CD4-positive, alpha-beta T cell treated with Interleukin-12 subunit alpha and Interleukin-12 subunit beta, for 1 hour (primary cell): ENCODE measurements at regions not wholly inside any gene's neighbourhood (a gene's known extent, or its start where the extent isn't known, plus 50 kb on each side); places are given as distances from the start of the nearest gene placed in this dataset.
A peak's percentile ranks its signal among the peaks of the same experiment; 100 is the strongest.

Experiments
- DNase-seq: peaks from one replicate; pipeline ENCODE4 v3.0.0-alpha.2; 2020

GRCh38 chr15:89421219-89421618 lies 75.2 kb downstream of the RHCG start:
- DNase-seq: no peak

GRCh38 chr15:89419370-89419984 lies 76.9 kb downstream of the RHCG start:
- peak; percentile 9 for DNase-seq

- DNase-seq: no peak
Observed at GRCh38 chr15:89417206-89417725, 79.1 kb downstream of the RHCG start.

GRCh38 chr15:89416339-89417183 lies 79.8 kb downstream of the RHCG start:
- DNase-seq: peak; percentile 74

- no peak for DNase-seq
Observed at GRCh38 chr15:89414571-89414970, 79.9 kb upstream of the POLG start.

- no peak for DNase-seq
Observed at GRCh38 chr15:89413877-89414276, 79.3 kb upstream of the POLG start.

GRCh38 chr15:89412905-89413411 lies 78.3 kb upstream of the POLG start:
- DNase-seq: no peak

- no peak for DNase-seq
Observed at GRCh38 chr15:89410039-89410435, 75.4 kb upstream of the POLG start.

- DNase-seq: no peak
Observed at GRCh38 chr15:89409184-89410038, 74.8 kb upstream of the POLG start.

- no peak for DNase-seq
Observed at GRCh38 chr15:89408372-89409183, 74.0 kb upstream of the POLG start.

GRCh38 chr15:89406940-89407607 lies 72.5 kb upstream of the POLG start:
- DNase-seq: no peak

- DNase-seq: no peak
Observed at GRCh38 chr15:89406218-89406939, 71.8 kb upstream of the POLG start.

GRCh38 chr15:89405494-89405893 lies 70.9 kb upstream of the POLG start:
- DNase-seq: no peak

GRCh38 chr15:89404023-89404422 lies 69.4 kb upstream of the POLG start:
- no peak for DNase-seq

- no peak for DNase-seq
Observed at GRCh38 chr15:89402518-89402805, 67.8 kb upstream of the POLG start.

- no peak for DNase-seq
Observed at GRCh38 chr15:89401631-89402517, 67.2 kb upstream of the POLG start.

GRCh38 chr15:89400782-89401545 lies 66.3 kb upstream of the POLG start:
- DNase-seq: no peak

GRCh38 chr15:89400116-89400781 lies 65.6 kb upstream of the POLG start:
- no peak for DNase-seq
